ENCODE measurements at regions not wholly inside any gene's neighbourhood (a gene's known extent, or its start where the extent isn't known, plus 50 kb on each side); places are given as distances from the start of the nearest gene placed in this dataset.
"Not testable (repeated sequence)": the region's sequence is repeated elsewhere in the genome, so short reads cannot be mapped to it uniquely, and the experiment has no call there.

GRCh38 chr5:74526111-74526510 lies 114.4 kb downstream of the ENC1 start:
- in situ Hi-C loops (cut with MboI; ENCODE audit: low pct_unique_long_range_greater_than_20kb in 2 of 9, low sequenced_read_pairs in 9 of 9, unreplicated experiment in 9 of 9), result no loop called here
- Histone ChIP-seq H3K4me1 (replicated peaks in 1 of 2) (peaks cover 7 to 10% of the 10 kb centered on the region in 2 donors), H3K4me3 (no peak overlapping the region), H3K27ac (no peak overlapping the region)
- whole genome bisulfite sequencing, 10 experiments, result 40 to 100% (median 86%) methylated on average over 1 of the region's 1 CpG; no CpG with 5 or more reads in 3 of the 10 experiments
- peak in 1 of 8 experiments; percentile 32 for ATAC-seq (replicated peaks in 6 of 8)

- H3K4me1 ChIP-seq (replicated peaks in 1 of 2), result peaks cover 10% of the 10 kb centered on the region in 2 donors
- H3K4me3 ChIP-seq; H3K27ac ChIP-seq; in situ Hi-C loops (cut with MboI; ENCODE audit: low pct_unique_long_range_greater_than_20kb in 2 of 9, low sequenced_read_pairs in 9 of 9, unreplicated experiment in 9 of 9); ATAC-seq (replicated peaks in 6 of 8): not testable (repeated sequence)
- WGBS, 10 experiments, result 52 to 100% (median 86%) methylated on average over 1 to 3 of the region's 3 CpGs; no CpG with 5 or more reads in 2 of the 10 experiments
Measured at GRCh38 chr5:74524767-74525166, 115.8 kb downstream of the ENC1 start.

GRCh38 chr5:74523698-74524097 lies 116.8 kb downstream of the ENC1 start:
- ATAC-seq (replicated peaks in 6 of 8); H3K4me3 ChIP-seq; in situ Hi-C loops (cut with MboI; ENCODE audit: low pct_unique_long_range_greater_than_20kb in 2 of 9, low sequenced_read_pairs in 9 of 9, unreplicated experiment in 9 of 9); H3K27ac ChIP-seq: not testable (repeated sequence)
- H3K4me1 ChIP-seq (replicated peaks in 1 of 2), result peaks cover 19% of the 10 kb centered on the region in 2 donors
- WGBS, 10 experiments, result 80 to 100% (median 90%) methylated on average over 1 to 2 of the region's 4 CpGs; no CpG with 5 or more reads in 4 of the 10 experiments

GRCh38 chr5:74522838-74523237 lies 117.7 kb downstream of the ENC1 start:
- ATAC-seq (replicated peaks in 6 of 8); H3K4me3 ChIP-seq; in situ Hi-C loops (cut with MboI; ENCODE audit: low pct_unique_long_range_greater_than_20kb in 2 of 9, low sequenced_read_pairs in 9 of 9, unreplicated experiment in 9 of 9); H3K27ac ChIP-seq: not testable (repeated sequence)
- WGBS, 10 experiments, result 56 to 100% (median 90%) methylated on average over 2 of the region's 2 CpGs; no CpG with 5 or more reads in 5 of the 10 experiments
- H3K4me1 ChIP-seq (replicated peaks in 1 of 2), result peaks cover 21 to 22% of the 10 kb centered on the region in 2 donors

- 49 to 100% (median 73%) methylated on average over 1 to 3 of the region's 3 CpGs; no CpG with 5 or more reads in 2 of the 10 experiments for WGBS, 10 experiments
- Histone ChIP-seq H3K4me1 (replicated peaks in 1 of 2) (peaks cover 21 to 22% of the 10 kb centered on the region in 2 donors), H3K27ac (no peak overlapping the region), H3K4me3 (no peak overlapping the region)
- in situ Hi-C loops (cut with MboI; ENCODE audit: low pct_unique_long_range_greater_than_20kb in 2 of 9, low sequenced_read_pairs in 9 of 9, unreplicated experiment in 9 of 9), result no loop called here
- ATAC-seq (replicated peaks in 6 of 8), result no peak
Measured at GRCh38 chr5:74521401-74521800, 119.1 kb downstream of the ENC1 start.

- in situ Hi-C loops (cut with MboI; ENCODE audit: low pct_unique_long_range_greater_than_20kb in 2 of 9, low sequenced_read_pairs in 9 of 9, unreplicated experiment in 9 of 9), result no loop called here
- peaks cover 24 to 27% of the 10 kb centered on the region in 2 donors for H3K4me1 ChIP-seq (replicated peaks in 1 of 2)
- no peak overlapping the region for H3K27ac ChIP-seq
- H3K4me3 ChIP-seq, result no peak overlapping the region
- ATAC-seq (replicated peaks in 6 of 8), result no peak
- WGBS, 10 experiments, result 60 to 100% (median 93%) methylated on average over 1 to 3 of the region's 4 CpGs; no CpG with 5 or more reads in 3 of the 10 experiments
Measured at GRCh38 chr5:74519679-74520078, 120.8 kb downstream of the ENC1 start.

GRCh38 chr5:74519161-74519571 lies 121.4 kb downstream of the ENC1 start:
- Histone ChIP-seq H3K27ac (no peak overlapping the region), H3K4me1 (replicated peaks in 1 of 2) (peaks cover 24 to 27% of the 10 kb centered on the region in 2 donors), H3K4me3 (no peak overlapping the region)
- WGBS, 10 experiments, result 18 to 100% (median 90%) methylated on average over 2 to 4 of the region's 7 CpGs; no CpG with 5 or more reads in 5 of the 10 experiments
- peak; percentile 27 to 96 (median 87) for ATAC-seq (replicated peaks in 6 of 8)
- in situ Hi-C loops (cut with MboI; ENCODE audit: low pct_unique_long_range_greater_than_20kb in 2 of 9, low sequenced_read_pairs in 9 of 9, unreplicated experiment in 9 of 9), result no loop called here

- H3K27ac ChIP-seq, result no peak overlapping the region
Measured at GRCh38 chr5:74517700-74518099, 122.8 kb downstream of the ENC1 start.

GRCh38 chr5:74516211-74516636 lies 124.3 kb downstream of the ENC1 start:
- 13 to 86% (median 72%) methylated on average over 1 to 2 of the region's 2 CpGs; no CpG with 5 or more reads in 2 of the 10 experiments for WGBS, 10 experiments
- Histone ChIP-seq H3K4me3 (no peak overlapping the region), H3K4me1 (replicated peaks in 1 of 2) (peaks cover 18% of the 10 kb centered on the region in 2 donors), H3K27ac (no peak overlapping the region)
- peak in 1 of 8 experiments; percentile 25 for ATAC-seq (replicated peaks in 6 of 8)
- in situ Hi-C loops (cut with MboI; ENCODE audit: low pct_unique_long_range_greater_than_20kb in 2 of 9, low sequenced_read_pairs in 9 of 9, unreplicated experiment in 9 of 9), result no loop called here

More at GRCh38 chr5:74517700-74518099, 122.8 kb downstream of the ENC1 start:
- no peak for ATAC-seq (replicated peaks in 6 of 8)
- in situ Hi-C loops (cut with MboI; ENCODE audit: low pct_unique_long_range_greater_than_20kb in 2 of 9, low sequenced_read_pairs in 9 of 9, unreplicated experiment in 9 of 9), result no loop called here
- Histone ChIP-seq H3K4me1 (replicated peaks in 1 of 2) (peaks cover 24 to 27% of the 10 kb centered on the region in 2 donors), H3K4me3 (no peak overlapping the region)

- H3K4me3 ChIP-seq, result no peak overlapping the region
- in situ Hi-C loops (cut with MboI; ENCODE audit: low pct_unique_long_range_greater_than_20kb in 2 of 9, low sequenced_read_pairs in 9 of 9, unreplicated experiment in 9 of 9), result no loop called here
- peak in 1 of 8 experiments; percentile 36 for ATAC-seq (replicated peaks in 6 of 8)
- peaks cover 14 to 16% of the 10 kb centered on the region in 2 donors for H3K4me1 ChIP-seq (replicated peaks in 1 of 2)
- H3K27ac ChIP-seq, result no peak overlapping the region
- 8 to 61% (median 39%) methylated on average over 1 to 3 of the region's 4 CpGs; no CpG with 5 or more reads in 1 of the 10 experiments for WGBS, 10 experiments
Measured at GRCh38 chr5:74514888-74515551, 125.5 kb downstream of the ENC1 start.

- H3K4me1 ChIP-seq (replicated peaks in 1 of 2), result peaks cover 13 to 15% of the 10 kb centered on the region in 2 donors
Measured at GRCh38 chr5:74511770-74512169, 128.8 kb downstream of the ENC1 start.

GRCh38 chr5:74510476-74511075 lies 130.0 kb downstream of the ENC1 start:
- WGBS, 10 experiments, result 29 to 100% (median 100%) methylated on average over 1 of the region's 1 CpG; no CpG with 5 or more reads in 3 of the 10 experiments
- H3K27ac ChIP-seq, result no peak overlapping the region

More at GRCh38 chr5:74511770-74512169, 128.8 kb downstream of the ENC1 start:
- in situ Hi-C loops (cut with MboI; ENCODE audit: low pct_unique_long_range_greater_than_20kb in 2 of 9, low sequenced_read_pairs in 9 of 9, unreplicated experiment in 9 of 9); H3K4me3 ChIP-seq; ATAC-seq (replicated peaks in 6 of 8); H3K27ac ChIP-seq: not testable (repeated sequence)
- WGBS, 10 experiments, result 60 to 100% (median 97%) methylated on average over 1 to 2 of the region's 2 CpGs; no CpG with 5 or more reads in 2 of the 10 experiments

GRCh38 chr5:74507370-74508005 lies 133.0 kb downstream of the ENC1 start:
- peak in 3 of 8 experiments; percentile 27 to 52 (median 36) for ATAC-seq (replicated peaks in 6 of 8)
- no peak overlapping the region for H3K27ac ChIP-seq
- H3K4me1 ChIP-seq (replicated peaks in 1 of 2), result peaks cover 11 to 17% of the 10 kb centered on the region in 2 donors
- WGBS, 10 experiments, result 56 to 100% (median 64%) methylated on average over 1 to 6 of the region's 6 CpGs; no CpG with 5 or more reads in 1 of the 10 experiments
- no peak overlapping the region for H3K4me3 ChIP-seq
- in situ Hi-C loops (cut with MboI; ENCODE audit: low pct_unique_long_range_greater_than_20kb in 2 of 9, low sequenced_read_pairs in 9 of 9, unreplicated experiment in 9 of 9), result no loop called here

More at GRCh38 chr5:74510476-74511075, 130.0 kb downstream of the ENC1 start:
- in situ Hi-C loops (cut with MboI; ENCODE audit: low pct_unique_long_range_greater_than_20kb in 2 of 9, low sequenced_read_pairs in 9 of 9, unreplicated experiment in 9 of 9), result no loop called here
- no peak overlapping the region for H3K4me3 ChIP-seq
- no peak for ATAC-seq (replicated peaks in 6 of 8)
- peaks cover 11 to 17% of the 10 kb centered on the region in 2 donors for H3K4me1 ChIP-seq (replicated peaks in 1 of 2)
